BE2C (cell line): ENCODE measurements at regions not wholly inside any gene's neighbourhood (a gene's known extent, or its start where the extent isn't known, plus 50 kb on each side); places are given as distances from the start of the nearest gene placed in this dataset.

Experiments
- DNase-seq: peaks from one replicate; pipeline ENCODE4 v3.0.0-alpha.2; 2020
- H3K27me3 ChIP-seq: fragments of 250-450 bp; sonication (Bioruptor Pico); 2 replicates; pipeline ENCODE4 v1.5.1; 2020; ENCODE audit warnings: mild to moderate bottlenecking
- H3K36me3 ChIP-seq: fragments of 250-450 bp; sonication (Bioruptor Pico); 2 replicates; pipeline ENCODE4 v1.5.1; 2020; ENCODE audit warnings: mild to moderate bottlenecking
- H3K4me1 ChIP-seq: fragments of 250-450 bp; sonication (Bioruptor Pico); 2 replicates; pipeline ENCODE4 v1.5.1; 2020
- H3K4me3 ChIP-seq: 2 replicates; pipeline ENCODE4 v1.5.1; 2011; ENCODE audit warnings: low read depth, low read length
- H3K9me3 ChIP-seq: fragments of 250-450 bp; sonication (Bioruptor Pico); 2 replicates; pipeline ENCODE4 v1.5.1; 2020
- CTCF ChIP-seq: IDR thresholded peaks from 2 replicates; pipeline ENCODE4 v1.5.1; 2012; ENCODE audit warnings: mild to moderate bottlenecking, low read depth, low read length

- TF ChIP-seq CTCF = no peak
- no peak overlapping the region for H3K4me3 ChIP-seq
- no peak for DNase-seq
- no peaks in the 10 kb centered on the region for H3K27me3 ChIP-seq
- H3K4me1 ChIP-seq = no peaks in the 10 kb centered on the region
- H3K9me3 ChIP-seq = no peaks in the 10 kb centered on the region; the same call in 1 of the 2 replicates
- H3K36me3 ChIP-seq = no peaks in the 10 kb centered on the region
Measured at GRCh38 chr14:97337267-97337666, 540.1 kb downstream of the VRK1 start.

- TF ChIP-seq CTCF = no peak
- H3K27me3 ChIP-seq = no peaks in the 10 kb centered on the region
- no peaks in the 10 kb centered on the region; the same call in 1 of the 2 replicates for H3K9me3 ChIP-seq
- no peak overlapping the region for H3K4me3 ChIP-seq
- H3K4me1 ChIP-seq = no peaks in the 10 kb centered on the region
- DNase-seq = no peak
- no peaks in the 10 kb centered on the region for H3K36me3 ChIP-seq
Measured at GRCh38 chr14:97337670-97338069, 540.5 kb downstream of the VRK1 start.

- no peaks in the 10 kb centered on the region for H3K36me3 ChIP-seq
- no peak for TF ChIP-seq CTCF
Measured at GRCh38 chr14:97344666-97345065, 547.5 kb downstream of the VRK1 start.

GRCh38 chr14:97346675-97347074 lies 549.5 kb downstream of the VRK1 start:
- TF ChIP-seq CTCF = no peak
- H3K27me3 ChIP-seq = no peaks in the 10 kb centered on the region
- no peak for DNase-seq

More at GRCh38 chr14:97344666-97345065, 547.5 kb downstream of the VRK1 start:
- no peaks in the 10 kb centered on the region for H3K4me1 ChIP-seq
- no peak for DNase-seq
- H3K4me3 ChIP-seq = no peak overlapping the region
- H3K27me3 ChIP-seq = no peaks in the 10 kb centered on the region
- no peaks in the 10 kb centered on the region for H3K9me3 ChIP-seq

GRCh38 chr14:97349463-97349862 lies 552.3 kb downstream of the VRK1 start:
- no peak for DNase-seq
- TF ChIP-seq CTCF = no peak
- H3K9me3 ChIP-seq = no peaks in the 10 kb centered on the region
- no peaks in the 10 kb centered on the region for H3K4me1 ChIP-seq
- no peaks in the 10 kb centered on the region for H3K36me3 ChIP-seq
- H3K4me3 ChIP-seq = no peak overlapping the region
- no peaks in the 10 kb centered on the region for H3K27me3 ChIP-seq

More at GRCh38 chr14:97346675-97347074, 549.5 kb downstream of the VRK1 start:
- Histone ChIP-seq H3K9me3 (no peaks in the 10 kb centered on the region), H3K4me1 (no peaks in the 10 kb centered on the region), H3K36me3 (no peaks in the 10 kb centered on the region), H3K4me3 (no peak overlapping the region)

- H3K9me3 ChIP-seq = no peaks in the 10 kb centered on the region
- DNase-seq = no peak
Measured at GRCh38 chr14:97349946-97350345, 552.8 kb downstream of the VRK1 start.

More at GRCh38 chr14:97349946-97350345, 552.8 kb downstream of the VRK1 start:
- H3K4me1 ChIP-seq = no peaks in the 10 kb centered on the region
- no peak for TF ChIP-seq CTCF
- H3K4me3 ChIP-seq = no peak overlapping the region
- H3K36me3 ChIP-seq = no peaks in the 10 kb centered on the region
- no peaks in the 10 kb centered on the region for H3K27me3 ChIP-seq
